Esophagus squamous epithelium (tissue), 4 donors: ENCODE measurements at regions not wholly inside any gene's neighbourhood (a gene's known extent, or its start where the extent isn't known, plus 50 kb on each side); places are given as distances from the start of the nearest gene placed in this dataset.

Source experiments
- CTCF ChIP-seq, 6 experiments: fragments of 450-650 bp in 4 of 6; fragments of 200-600 bp in 2 of 6; sonication (generic) in 2 of 6; IDR thresholded peaks; one replicate each; pipeline ENCODE4 v1.5.1; 2016 to 2019; ENCODE audit warnings: antibody characterized with exemption in 6 of 6, mild to moderate bottlenecking in 4 of 6, moderate library complexity in 4 of 6
- POLR2A ChIP-seq, 4 donors: fragments of 450-650 bp; IDR thresholded peaks; one replicate each; pipeline ENCODE4 v1.6.1; 2017; ENCODE audit warnings: antibody characterized with exemption in 4 of 4, mild to moderate bottlenecking in 4 of 4, moderate library complexity in 3 of 4

GRCh38 chr5:106489004-106489403 is 1181.7 kb downstream of the EFNA5 start:
- TF ChIP-seq POLR2A (IDR thresholded peaks at IDR 0.05) (no peak), CTCF (IDR thresholded peaks at IDR 0.05) (no peak)
